ENCODE measurements at regions not wholly inside any gene's neighbourhood (a gene's known extent, or its start where the extent isn't known, plus 50 kb on each side); places are given as distances from the start of the nearest gene placed in this dataset.

GRCh38 chr13:65965501-65965900 lies 1264.6 kb downstream of the PCDH9 start:
- no peak for TF ChIP-seq CTCF (IDR thresholded peaks at IDR 0.05; ENCODE audit: low read depth, low read length, missing control alignments)
- no peak overlapping the region for H3K4me3 ChIP-seq (ENCODE audit: low read depth, low read length)
- in situ Hi-C loops (cut with HindIII; ENCODE audit: low sequenced_read_pairs) = no loop called here
- DNase-seq (ENCODE audit: low read depth) = no peak

- no peak overlapping the region for H3K4me3 ChIP-seq (ENCODE audit: low read depth, low read length)
- TF ChIP-seq CTCF (IDR thresholded peaks at IDR 0.05; ENCODE audit: low read depth, low read length, missing control alignments) = no peak
- DNase-seq (ENCODE audit: low read depth) = no peak
- in situ Hi-C loops (cut with HindIII; ENCODE audit: low sequenced_read_pairs) = no loop called here
Observed at GRCh38 chr13:65964672-65965071, 1265.5 kb downstream of the PCDH9 start.

DNA sequence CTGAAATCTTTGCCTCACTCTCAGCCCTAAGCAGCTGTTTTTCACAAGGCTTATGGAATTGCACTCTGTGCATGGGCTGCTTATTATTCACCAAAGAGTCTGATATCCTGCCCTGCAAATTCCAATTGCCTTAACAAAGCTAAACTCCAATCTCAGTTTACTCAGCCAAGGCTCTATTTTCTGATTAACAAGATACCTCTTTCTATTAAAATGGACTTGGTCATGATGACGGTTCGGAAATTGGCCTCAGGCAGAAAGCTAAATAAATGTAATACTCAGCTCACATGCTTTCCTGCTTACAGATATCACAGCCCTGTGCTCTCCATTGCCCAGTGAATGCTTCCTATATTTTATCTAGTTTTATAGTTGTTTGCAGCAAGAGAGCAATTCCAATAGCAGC lies 1270.8 kb downstream of the PCDH9 start:
- H3K4me3 ChIP-seq (ENCODE audit: low read depth, low read length) = no peak overlapping the region
- in situ Hi-C loops (cut with HindIII; ENCODE audit: low sequenced_read_pairs) = no loop called here
- DNase-seq (ENCODE audit: low read depth) = no peak
- TF ChIP-seq CTCF (IDR thresholded peaks at IDR 0.05; ENCODE audit: low read depth, low read length, missing control alignments) = no peak

GRCh38 chr13:65946387-65946786 lies 1283.7 kb downstream of the PCDH9 start:
- in situ Hi-C loops (cut with HindIII; ENCODE audit: low sequenced_read_pairs) = no loop called here
- DNase-seq (ENCODE audit: low read depth) = no peak
- TF ChIP-seq CTCF (IDR thresholded peaks at IDR 0.05; ENCODE audit: low read depth, low read length, missing control alignments) = no peak
- no peak overlapping the region for H3K4me3 ChIP-seq (ENCODE audit: low read depth, low read length)

- DNase-seq (ENCODE audit: low read depth) = no peak
- in situ Hi-C loops (cut with HindIII; ENCODE audit: low sequenced_read_pairs) = no loop called here
Observed at GRCh38 chr13:65943708-65944107, 1286.4 kb downstream of the PCDH9 start.

GRCh38 chr13:65943024-65943423 lies 1287.1 kb downstream of the PCDH9 start:
- in situ Hi-C loops (cut with HindIII; ENCODE audit: low sequenced_read_pairs) = no loop called here
- peak; percentile 8 for DNase-seq (ENCODE audit: low read depth)
- TF ChIP-seq CTCF (IDR thresholded peaks at IDR 0.05; ENCODE audit: low read depth, low read length, missing control alignments) = no peak
- no peak overlapping the region for H3K4me3 ChIP-seq (ENCODE audit: low read depth, low read length)

More at GRCh38 chr13:65943708-65944107, 1286.4 kb downstream of the PCDH9 start:
- no peak for TF ChIP-seq CTCF (IDR thresholded peaks at IDR 0.05; ENCODE audit: low read depth, low read length, missing control alignments)
- H3K4me3 ChIP-seq (ENCODE audit: low read depth, low read length) = no peak overlapping the region

DNA sequence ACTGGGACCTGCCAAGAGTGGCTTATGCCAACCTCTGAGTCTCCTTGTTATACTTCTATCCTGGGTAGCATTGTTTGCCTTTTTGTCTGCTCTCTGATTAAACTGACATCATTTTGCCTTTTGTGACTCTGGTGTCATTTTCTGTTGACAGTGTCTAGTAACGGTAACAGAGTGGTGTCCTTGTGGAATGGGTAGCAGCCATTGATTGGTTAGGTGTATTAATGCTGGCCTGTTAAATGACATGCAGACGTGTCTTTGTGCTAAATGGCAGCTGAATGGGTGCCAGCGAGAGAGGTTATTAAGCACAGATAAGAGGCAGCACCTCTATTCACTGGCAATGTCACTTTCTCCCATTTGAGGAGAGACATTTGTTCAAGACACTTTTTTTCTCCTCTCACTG lies 1289.4 kb downstream of the PCDH9 start:
- no peak overlapping the region for H3K4me3 ChIP-seq (ENCODE audit: low read depth, low read length)
- in situ Hi-C loops (cut with HindIII; ENCODE audit: low sequenced_read_pairs) = no loop called here
- TF ChIP-seq CTCF (IDR thresholded peaks at IDR 0.05; ENCODE audit: low read depth, low read length, missing control alignments) = no peak
- DNase-seq (ENCODE audit: low read depth) = no peak
